Neural progenitor cell (in vitro differentiated cells): ENCODE measurements at regions not wholly inside any gene's neighbourhood (a gene's known extent, or its start where the extent isn't known, plus 50 kb on each side); places are given as distances from the start of the nearest gene placed in this dataset.

Experiments used
- CTCF ChIP-seq: fragments of 200-600 bp; sonication (generic); IDR thresholded peaks from 2 replicates; pipeline ENCODE4 v1.5.1; 2017; ENCODE audit warnings: antibody characterized with exemption, mild to moderate bottlenecking
- EZH2 ChIP-seq: fragments of 200-600 bp; sonication (generic); IDR thresholded peaks from 2 replicates; pipeline ENCODE4 v1.6.1; 2017; ENCODE audit warnings: antibody characterized with exemption, mild to moderate bottlenecking, moderate library complexity

- TF ChIP-seq CTCF, result no peak
- no peak for TF ChIP-seq EZH2
These were observed 190.1 kb downstream of the GADD45G start for GRCh38 chr9:89794918-89795317.
